Activated CD4-positive, alpha-beta T cell treated with anti-CD3 and anti-CD28 coated beads, Interleukin-2, Interleukin-6, amounts not matched to agents 100 ng/mL and 50 ng/mL, durations not matched to agents 16 hours and 8 hours (primary cell): ENCODE measurements at regions not wholly inside any gene's neighbourhood (a gene's known extent, or its start where the extent isn't known, plus 50 kb on each side); places are given as distances from the start of the nearest gene placed in this dataset.

Experiments
- DNase-seq: peaks from one replicate; pipeline ENCODE4 v3.0.0-alpha.2; 2020

GRCh38 chr1:36675106-36675505 is 192.4 kb upstream of the CSF3R start:
- DNase-seq = no peak

- no peak for DNase-seq
Observed at GRCh38 chr1:36673202-36673601, 190.5 kb upstream of the CSF3R start.

GRCh38 chr1:36669262-36669661 is 186.5 kb upstream of the CSF3R start:
- no peak for DNase-seq

GRCh38 chr1:36667836-36668235 is 185.1 kb upstream of the CSF3R start:
- no peak for DNase-seq

GRCh38 chr1:36667256-36667655 is 184.5 kb upstream of the CSF3R start:
- no peak for DNase-seq

GRCh38 chr1:36665478-36666080 is 182.9 kb upstream of the CSF3R start:
- DNase-seq = no peak

GRCh38 chr1:36664571-36665287 is 182.0 kb upstream of the CSF3R start:
- no peak for DNase-seq

GRCh38 chr1:36663772-36664430 is 181.2 kb upstream of the CSF3R start:
- no peak for DNase-seq

GRCh38 chr1:36658838-36659237 is 176.1 kb upstream of the CSF3R start:
- no peak for DNase-seq

GRCh38 chr1:36657826-36658225 is 175.1 kb upstream of the CSF3R start:
- no peak for DNase-seq

- DNase-seq = no peak
Observed at GRCh38 chr1:36656838-36657237, 174.1 kb upstream of the CSF3R start.

- DNase-seq = no peak
Observed at GRCh38 chr1:36656271-36656670, 173.6 kb upstream of the CSF3R start.

- no peak for DNase-seq
Observed at GRCh38 chr1:36654586-36654985, 171.9 kb upstream of the CSF3R start.

GRCh38 chr1:36653850-36654249 is 171.1 kb upstream of the CSF3R start:
- DNase-seq = no peak

- no peak for DNase-seq
Observed at GRCh38 chr1:36652586-36652985, 169.9 kb upstream of the CSF3R start.

- DNase-seq = no peak
Observed at GRCh38 chr1:36652011-36652410, 169.3 kb upstream of the CSF3R start.

GRCh38 chr1:36651176-36651910 is 168.6 kb upstream of the CSF3R start:
- DNase-seq = no peak

GRCh38 chr1:36650200-36651065 is 167.7 kb upstream of the CSF3R start:
- peak; percentile 69 for DNase-seq

GRCh38 chr1:36645867-36646266 is 163.2 kb upstream of the CSF3R start:
- DNase-seq = no peak

GRCh38 chr1:36644556-36644955 is 161.8 kb upstream of the CSF3R start:
- no peak for DNase-seq

GRCh38 chr1:36643371-36644270 is 160.9 kb upstream of the CSF3R start:
- DNase-seq = no peak

- DNase-seq = no peak
Observed at GRCh38 chr1:36642802-36643201, 160.1 kb upstream of the CSF3R start.
